H9 (cell line): ENCODE measurements at regions not wholly inside any gene's neighbourhood (a gene's known extent, or its start where the extent isn't known, plus 50 kb on each side); places are given as distances from the start of the nearest gene placed in this dataset.

Source experiments
- DNase-seq: peaks from one replicate; pipeline ENCODE4 v3.0.0-alpha.2; 2017
- H2AFZ ChIP-seq: one replicate; pipeline ENCODE4 v1.6.1; 2013; ENCODE audit warnings: mild to moderate bottlenecking, low read length, control low read depth, moderate library complexity
- H2AK5ac ChIP-seq: 2 replicates; pipeline ENCODE4 v1.6.1; 2013; ENCODE audit warnings: low read length, control low read depth, mixed read lengths; ENCODE audit not compliant: insufficient read length
- H2BK120ac ChIP-seq: one replicate; pipeline ENCODE4 v1.6.1; 2013; ENCODE audit warnings: low read depth, mild to moderate bottlenecking, low read length, control low read depth, inconsistent platforms; ENCODE audit not compliant: poor library complexity, severe bottlenecking
- H2BK12ac ChIP-seq: 2 replicates; pipeline ENCODE4 v1.6.1; 2013; ENCODE audit warnings: low read length, control low read depth, mixed read lengths, low read depth; ENCODE audit not compliant: insufficient read length
- H2BK15ac ChIP-seq: 2 replicates; pipeline ENCODE4 v1.6.1; 2013; ENCODE audit warnings: low read depth, low read length, control low read depth
- H2BK20ac ChIP-seq: one replicate; pipeline ENCODE4 v1.6.1; 2013; ENCODE audit warnings: low read depth, mild to moderate bottlenecking, low read length, control low read depth, inconsistent platforms; ENCODE audit not compliant: poor library complexity, severe bottlenecking
- H2BK5ac ChIP-seq: 2 replicates; pipeline ENCODE4 v1.6.1; 2013; ENCODE audit warnings: low read length, control low read depth, mixed read lengths; ENCODE audit not compliant: insufficient read length
- H3K14ac ChIP-seq: 2 replicates; pipeline ENCODE4 v1.6.1; 2013; ENCODE audit warnings: low read length, control low read depth; ENCODE audit not compliant: insufficient read depth
- H3K18ac ChIP-seq: 2 replicates; pipeline ENCODE4 v1.6.1; 2013; ENCODE audit warnings: low read depth, mild to moderate bottlenecking, mixed read lengths, low read length, control low read depth; ENCODE audit not compliant: insufficient read length
- H3K23ac ChIP-seq: 2 replicates; pipeline ENCODE4 v1.6.1; 2013; ENCODE audit warnings: low read length, control low read depth, mixed read lengths, low read depth; ENCODE audit not compliant: insufficient read length
- H3K23me2 ChIP-seq: 2 replicates; pipeline ENCODE4 v1.6.1; 2013; ENCODE audit warnings: low read depth, mild to moderate bottlenecking, mixed read lengths, low read length, control low read depth; ENCODE audit not compliant: insufficient read length, poor library complexity, severe bottlenecking
- H3K27ac ChIP-seq: 2 replicates; pipeline ENCODE4 v1.5.1; 2013; ENCODE audit warnings: low read length, control low read depth, mixed read lengths, low read depth; ENCODE audit not compliant: insufficient read length
- H3K27me3 ChIP-seq: 2 replicates; pipeline ENCODE4 v1.6.1; 2013; ENCODE audit warnings: low read length, control low read depth, inconsistent platforms; ENCODE audit not compliant: insufficient read depth
- H3K4ac ChIP-seq: 2 replicates; pipeline ENCODE4 v1.6.1; 2013; ENCODE audit warnings: low read depth, mild to moderate bottlenecking, control low read depth, inconsistent platforms, low read length, moderate library complexity
- H3K4me1 ChIP-seq: 2 replicates; pipeline ENCODE4 v1.6.1; 2013; ENCODE audit warnings: low read length, control low read depth, inconsistent platforms; ENCODE audit not compliant: insufficient read depth
- H3K4me2 ChIP-seq: 2 replicates; pipeline ENCODE4 v1.6.1; 2013; ENCODE audit warnings: low read length, control low read depth, mixed read lengths; ENCODE audit not compliant: insufficient read length, insufficient read depth
- H3K56ac ChIP-seq: 2 replicates; pipeline ENCODE4 v1.6.1; 2013; ENCODE audit warnings: low read depth, mild to moderate bottlenecking, mixed read lengths, low read length, control low read depth; ENCODE audit not compliant: insufficient read length
- H3K79me1 ChIP-seq: 2 replicates; pipeline ENCODE4 v1.6.1; 2013; ENCODE audit warnings: low read depth, mild to moderate bottlenecking, moderate library complexity, low read length, control low read depth, inconsistent platforms; ENCODE audit not compliant: insufficient read depth, poor library complexity, severe bottlenecking
- H3K79me2 ChIP-seq: 2 replicates; pipeline ENCODE4 v1.6.1; 2013; ENCODE audit warnings: low read length, control low read depth, inconsistent platforms; ENCODE audit not compliant: insufficient read depth
- H3K9ac ChIP-seq: 2 replicates; pipeline ENCODE4 v1.6.1; 2013; ENCODE audit warnings: low read length, control low read depth, mixed read lengths; ENCODE audit not compliant: insufficient read length; ENCODE audit errors: extremely low read depth
- H3K9me3 ChIP-seq: one replicate; pipeline ENCODE4 v1.6.1; 2013; ENCODE audit warnings: low read depth, low read length, inconsistent platforms; ENCODE audit not compliant: control insufficient read depth
- H3T11ph ChIP-seq: one replicate; pipeline ENCODE4 v1.6.1; 2013; ENCODE audit warnings: mild to moderate bottlenecking, low read length, control low read depth, inconsistent platforms
- H4K20me1 ChIP-seq: one replicate; pipeline ENCODE4 v1.6.1; 2013; ENCODE audit not compliant: control insufficient read depth, insufficient read length, insufficient read depth
- H4K5ac ChIP-seq: 2 replicates; pipeline ENCODE4 v1.6.1; 2013; ENCODE audit warnings: low read depth, mild to moderate bottlenecking, mixed read lengths, low read length, control low read depth; ENCODE audit not compliant: insufficient read length
- H4K8ac ChIP-seq: replicated peaks from 2 replicates; pipeline ENCODE4 v1.6.1; 2013; ENCODE audit warnings: low read length, control low read depth, mixed read lengths, low read depth; ENCODE audit not compliant: insufficient read length
- H4K91ac ChIP-seq: 2 replicates; pipeline ENCODE4 v1.6.1; 2013; ENCODE audit warnings: low read depth, mild to moderate bottlenecking, moderate library complexity, mixed read lengths, low read length, control low read depth; ENCODE audit not compliant: insufficient read length
- H3K27ac Mint-ChIP-seq, 3 experiments: 2 replicates in 2 of 3; 3 replicates in 1 of 3; pipeline ENCODE4 v1.8.0; 2020 to 2021; ENCODE audit warnings: mixed read lengths in 3 of 3, mild to moderate bottlenecking in 1 of 3, moderate library complexity in 1 of 3
- H3K27me3 Mint-ChIP-seq: 2 replicates; pipeline ENCODE4 v1.8.0; 2021; ENCODE audit warnings: low read depth, mild to moderate bottlenecking, moderate library complexity, mixed read lengths
- H3K36me3 Mint-ChIP-seq, 3 experiments: 2 replicates in 2 of 3; 3 replicates in 1 of 3; pipeline ENCODE4 v1.8.0; 2020 to 2021; ENCODE audit warnings: low read depth in 3 of 3, mixed read lengths in 3 of 3; ENCODE audit not compliant: insufficient read depth in 1 of 3
- H3K4me1 Mint-ChIP-seq, 2 experiments: 2 replicates each; pipeline ENCODE4 v1.8.0; 2020; ENCODE audit warnings: mixed read lengths in 2 of 2
- H3K4me3 Mint-ChIP-seq, 2 experiments: 2 replicates in 1 of 2; 3 replicates in 1 of 2; pipeline ENCODE4 v1.8.0; 2020 to 2021; ENCODE audit warnings: mild to moderate bottlenecking in 2 of 2, mixed read lengths in 2 of 2, moderate library complexity in 1 of 2
- H3K9me3 Mint-ChIP-seq, 2 experiments: 2 replicates in 1 of 2; 3 replicates in 1 of 2; pipeline ENCODE4 v1.8.0; 2020; ENCODE audit warnings: mild to moderate bottlenecking in 2 of 2, mixed read lengths in 2 of 2, moderate library complexity in 1 of 2
- WGBS: extraction: QIAGEN DNeasy Blood & Tissue Kit; methylation state at CpG from one replicate; pipeline ENCODE4 v1.1.7; 2013; ENCODE audit warnings: missing lambda C conversion rate, low lambda C conversion rate, mixed read lengths; ENCODE audit not compliant: insufficient read length; ENCODE audit errors: extremely low coverage; 5-methylcytosine and 5-hydroxymethylcytosine counted together
- TF ChIP-seq, protein P1 (sequence below): fragments of 200-600 bp; sonication (generic); conservative IDR thresholded peaks from 3 replicates; pipeline ENCODE4 v1.8.0; 2021; ENCODE audit warnings: antibody characterized with exemption, mild to moderate bottlenecking

DNA sequence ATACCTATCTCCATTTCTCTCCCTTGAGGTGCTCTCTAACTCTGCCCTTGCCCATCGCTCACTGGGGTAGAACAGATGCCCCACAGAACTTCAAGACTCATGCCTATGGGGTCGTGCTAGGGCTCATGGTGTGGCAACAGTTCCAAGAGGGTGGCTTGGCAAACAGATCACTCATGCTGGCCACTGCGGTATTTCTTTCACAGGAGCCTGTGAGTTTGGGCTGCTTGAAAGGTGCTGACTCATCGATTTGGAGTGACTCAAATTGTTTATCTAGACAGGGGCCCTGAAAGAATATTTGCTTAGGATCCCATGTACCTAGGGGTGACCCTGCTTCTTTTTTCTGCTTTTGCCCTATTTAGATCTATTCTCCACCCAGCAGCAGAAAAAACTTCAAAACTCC, 69.9 kb downstream of the IRX5 start:
- H3K4me2 ChIP-seq, result no peak overlapping the region
- no peak overlapping the region for H4K8ac ChIP-seq
- no peaks in the 10 kb centered on the region for H4K20me1 ChIP-seq
- no peak overlapping the region for H2BK120ac ChIP-seq
- no peak overlapping the region for H2BK5ac ChIP-seq
- no peak overlapping the region for H4K5ac ChIP-seq
- H3K4ac ChIP-seq, result no peak overlapping the region
- H2AFZ ChIP-seq, result no peak overlapping the region
- Mint-ChIP-seq H3K27ac (no peak overlapping the region), H3K4me3 (no peak overlapping the region), H3K36me3 (no peaks in the 10 kb centered on the region), H3K4me1 (peaks cover 0 to 11% of the 10 kb centered on the region in 2 experiments; a peak in 2 of 4 replicates), H3K27me3 (peaks cover 4% of the 10 kb centered on the region), H3K9me3 (no peaks in the 10 kb centered on the region)
- DNase-seq, result no peak
- no peak overlapping the region for H4K91ac ChIP-seq
- no peaks in the 10 kb centered on the region for H3K9me3 ChIP-seq
- H3K79me1 ChIP-seq, result no peaks in the 10 kb centered on the region
- no peaks in the 10 kb centered on the region for H3K23me2 ChIP-seq
- H2BK15ac ChIP-seq, result no peak overlapping the region
- H3K27ac ChIP-seq, result no peak overlapping the region
- H3T11ph ChIP-seq, result no peak overlapping the region
- whole genome bisulfite sequencing, result no CpG with 5 or more reads among the region's 4 CpGs
- H2BK12ac ChIP-seq, result no peak overlapping the region
- H3K18ac ChIP-seq, result no peak overlapping the region
- TF ChIP-seq, protein P1, sequence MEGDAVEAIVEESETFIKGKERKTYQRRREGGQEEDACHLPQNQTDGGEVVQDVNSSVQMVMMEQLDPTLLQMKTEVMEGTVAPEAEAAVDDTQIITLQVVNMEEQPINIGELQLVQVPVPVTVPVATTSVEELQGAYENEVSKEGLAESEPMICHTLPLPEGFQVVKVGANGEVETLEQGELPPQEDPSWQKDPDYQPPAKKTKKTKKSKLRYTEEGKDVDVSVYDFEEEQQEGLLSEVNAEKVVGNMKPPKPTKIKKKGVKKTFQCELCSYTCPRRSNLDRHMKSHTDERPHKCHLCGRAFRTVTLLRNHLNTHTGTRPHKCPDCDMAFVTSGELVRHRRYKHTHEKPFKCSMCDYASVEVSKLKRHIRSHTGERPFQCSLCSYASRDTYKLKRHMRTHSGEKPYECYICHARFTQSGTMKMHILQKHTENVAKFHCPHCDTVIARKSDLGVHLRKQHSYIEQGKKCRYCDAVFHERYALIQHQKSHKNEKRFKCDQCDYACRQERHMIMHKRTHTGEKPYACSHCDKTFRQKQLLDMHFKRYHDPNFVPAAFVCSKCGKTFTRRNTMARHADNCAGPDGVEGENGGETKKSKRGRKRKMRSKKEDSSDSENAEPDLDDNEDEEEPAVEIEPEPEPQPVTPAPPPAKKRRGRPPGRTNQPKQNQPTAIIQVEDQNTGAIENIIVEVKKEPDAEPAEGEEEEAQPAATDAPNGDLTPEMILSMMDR, result no peak
- no peak overlapping the region for H2AK5ac ChIP-seq
- no peak overlapping the region for H3K14ac ChIP-seq
- no peak overlapping the region for H3K9ac ChIP-seq
- no peaks in the 10 kb centered on the region for H3K4me1 ChIP-seq
- no peak overlapping the region for H3K23ac ChIP-seq
- H2BK20ac ChIP-seq, result no peak overlapping the region
- H3K27me3 ChIP-seq, result no peaks in the 10 kb centered on the region
- no peak overlapping the region for H3K56ac ChIP-seq
- H3K79me2 ChIP-seq, result no peaks in the 10 kb centered on the region
